H1 (cell line): ENCODE measurements at regions not wholly inside any gene's neighbourhood (a gene's known extent, or its start where the extent isn't known, plus 50 kb on each side); places are given as distances from the start of the nearest gene placed in this dataset.

Experiments
- BACH1 ChIP-seq: IDR thresholded peaks from 2 replicates; pipeline ENCODE4 v1.6.1; 2012; ENCODE audit warnings: low read length, improper control_type of control experiment
- CBX5 ChIP-seq: fragments of 300-800, 300-1000 bp; sonication (generic); IDR thresholded peaks from 2 replicates; pipeline ENCODE4 v1.7.1; 2016; ENCODE audit warnings: antibody characterized with exemption, low read length, low read depth
- CBX8 ChIP-seq: fragments of 300-800, 300-1000 bp; sonication (generic); IDR thresholded peaks from 2 replicates; pipeline ENCODE4 v1.7.1; 2016; ENCODE audit warnings: low read depth, low read length, borderline replicate concordance
- CHD1 ChIP-seq: IDR thresholded peaks from 2 replicates; pipeline ENCODE4 v1.6.1; 2012; ENCODE audit warnings: low read depth, low read length, improper control_type of control experiment
- CHD7 ChIP-seq: fragments of 300-600 bp; sonication (generic); IDR thresholded peaks from 2 replicates; pipeline ENCODE4 v1.7.1; 2012; ENCODE audit warnings: low read length, moderate library complexity, mild to moderate bottlenecking, inconsistent platforms; ENCODE audit not compliant: insufficient replicate concordance
- CREB1 ChIP-seq: IDR thresholded peaks from 2 replicates; pipeline ENCODE4 v1.6.1; 2012; ENCODE audit warnings: inconsistent platforms
- FOSL1 ChIP-seq: IDR thresholded peaks from 2 replicates; pipeline ENCODE4 v1.6.1; 2011; ENCODE audit warnings: mild to moderate bottlenecking, low read depth, low read length, moderate library complexity; ENCODE audit not compliant: insufficient read depth
- MAFK ChIP-seq: IDR thresholded peaks from 2 replicates; pipeline ENCODE4 v1.6.1; 2012; ENCODE audit warnings: low read depth, mild to moderate bottlenecking, improper control_type of control experiment, low read length
- MAX ChIP-seq: IDR thresholded peaks from 2 replicates; pipeline ENCODE4 v1.6.1; 2012; ENCODE audit warnings: inconsistent platforms
- SAP30 ChIP-seq: fragments of 300-600 bp; sonication (generic); IDR thresholded peaks from 2 replicates; pipeline ENCODE4 v1.7.1; 2012; ENCODE audit warnings: low read length, moderate library complexity, mild to moderate bottlenecking, inconsistent platforms; ENCODE audit not compliant: insufficient read depth, insufficient replicate concordance
- TBP ChIP-seq: IDR thresholded peaks from 2 replicates; pipeline ENCODE4 v1.6.1; 2011; ENCODE audit warnings: low read depth, low read length, improper control_type of control experiment
- TEAD4 ChIP-seq: IDR thresholded peaks from 2 replicates; pipeline ENCODE4 v1.6.1; 2012; ENCODE audit warnings: low read depth, low read length, inconsistent platforms, mixed read lengths
- ZNF274 ChIP-seq: IDR thresholded peaks from 2 replicates; pipeline ENCODE4 v1.7.0; 2012; ENCODE audit warnings: low read length, borderline replicate concordance; ENCODE audit errors: extremely low read depth

- TF ChIP-seq CHD7, result no peak
- no peak for TF ChIP-seq CBX5
- TF ChIP-seq SAP30, result no peak
- no peak for TF ChIP-seq CREB1
- no peak for TF ChIP-seq MAX
- TF ChIP-seq BACH1, result no peak
- TF ChIP-seq FOSL1, result no peak
- no peak for TF ChIP-seq CBX8
- no peak for TF ChIP-seq TBP
- no peak for TF ChIP-seq ZNF274
- TF ChIP-seq CHD1, result no peak
- no peak for TF ChIP-seq TEAD4
- TF ChIP-seq MAFK, result no peak
- TF ChIP-seq, all 59 proteins: peak for 0
Measured at GRCh38 chr2:186273953-186274352, 212.1 kb upstream of the ZC3H15 start (continued).
